Immature natural killer cell (primary cell): ENCODE measurements at regions not wholly inside any gene's neighbourhood (a gene's known extent, or its start where the extent isn't known, plus 50 kb on each side); places are given as distances from the start of the nearest gene placed in this dataset.

Source experiments
- DNase-seq, 3 donors: peaks; one replicate each; pipeline ENCODE4 v3.0.0; 2022; ENCODE audit warnings: mixed read lengths in 1 of 3
- H3K27ac Mint-ChIP-seq, 6 donors: one replicate each; pipeline ENCODE4 v1.8.0; 2020; ENCODE audit warnings: mixed read lengths in 6 of 6, mild to moderate bottlenecking in 5 of 6, inconsistent platforms in 4 of 6, moderate library complexity in 3 of 6
- H3K27me3 Mint-ChIP-seq, 3 donors: one replicate each; pipeline ENCODE4 v1.8.0; 2020 to 2021; ENCODE audit warnings: low read depth in 3 of 3, mild to moderate bottlenecking in 3 of 3, mixed read lengths in 3 of 3, moderate library complexity in 3 of 3, inconsistent platforms in 1 of 3
- H3K36me3 Mint-ChIP-seq, 3 donors: one replicate each; pipeline ENCODE4 v1.8.0; 2020; ENCODE audit warnings: mixed read lengths in 3 of 3, inconsistent platforms in 2 of 3, mild to moderate bottlenecking in 2 of 3
- H3K4me1 Mint-ChIP-seq, 2 donors: one replicate each; pipeline ENCODE4 v1.8.0; 2020; ENCODE audit warnings: inconsistent platforms in 2 of 2, mild to moderate bottlenecking in 2 of 2, mixed read lengths in 2 of 2, moderate library complexity in 1 of 2
- H3K4me3 Mint-ChIP-seq, 5 donors: one replicate each; pipeline ENCODE4 v1.8.0; 2020; ENCODE audit warnings: mild to moderate bottlenecking in 5 of 5, mixed read lengths in 5 of 5, inconsistent platforms in 3 of 5, moderate library complexity in 3 of 5
- H3K9me3 Mint-ChIP-seq, 6 donors: one replicate each; pipeline ENCODE4 v1.8.0; 2020; ENCODE audit warnings: mild to moderate bottlenecking in 6 of 6, mixed read lengths in 6 of 6, inconsistent platforms in 4 of 6, moderate library complexity in 3 of 6

DNA sequence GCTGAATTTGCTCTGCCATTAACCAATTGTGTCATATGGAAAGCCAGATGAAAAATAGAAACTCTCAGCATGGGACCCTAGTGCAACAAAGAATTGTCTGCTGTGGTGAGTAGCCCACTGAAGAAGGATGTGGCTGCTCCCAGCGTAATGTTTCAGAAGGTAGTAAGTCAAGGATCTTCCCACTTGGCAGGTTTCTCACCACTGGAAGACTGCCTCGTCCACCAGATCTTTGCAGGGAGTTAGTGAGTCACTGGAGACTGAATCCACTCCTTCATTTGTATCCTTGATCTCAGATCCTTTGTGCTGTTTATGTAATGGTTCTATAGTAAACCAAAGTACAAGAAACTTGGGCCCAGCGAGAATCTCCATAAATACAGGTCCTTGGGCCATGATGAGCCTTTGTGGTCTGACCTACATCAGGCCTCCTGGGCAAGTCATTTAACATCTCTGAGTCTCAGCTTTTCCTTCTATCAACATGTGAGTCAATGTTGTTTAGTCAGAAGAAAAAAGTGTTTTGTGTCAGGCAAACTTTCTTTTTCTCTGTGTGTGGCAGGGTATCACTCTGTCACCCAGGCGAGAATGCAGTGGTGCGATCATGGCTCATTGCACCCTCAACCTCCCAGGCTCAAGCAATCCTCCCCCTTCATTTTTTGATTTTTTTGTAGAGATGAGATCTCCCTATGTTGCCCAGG is 78.0 kb upstream of the CCDC160 start:
- H3K9me3 Mint-ChIP-seq = no peaks in the 10 kb centered on the region
- H3K27ac Mint-ChIP-seq = peak overlapping the region in 1 of 6 donors; percentile 43
- H3K4me3 Mint-ChIP-seq = no peak overlapping the region
- H3K4me1 Mint-ChIP-seq = peaks cover 3 to 10% of the 10 kb centered on the region in 2 donors
- H3K27me3 Mint-ChIP-seq = peaks cover 0 to 3% (median 0%) of the 10 kb centered on the region in 3 donors
- H3K36me3 Mint-ChIP-seq = peaks cover 0 to 3% (median 0%) of the 10 kb centered on the region in 3 donors
- DNase-seq = no peak

DNA sequence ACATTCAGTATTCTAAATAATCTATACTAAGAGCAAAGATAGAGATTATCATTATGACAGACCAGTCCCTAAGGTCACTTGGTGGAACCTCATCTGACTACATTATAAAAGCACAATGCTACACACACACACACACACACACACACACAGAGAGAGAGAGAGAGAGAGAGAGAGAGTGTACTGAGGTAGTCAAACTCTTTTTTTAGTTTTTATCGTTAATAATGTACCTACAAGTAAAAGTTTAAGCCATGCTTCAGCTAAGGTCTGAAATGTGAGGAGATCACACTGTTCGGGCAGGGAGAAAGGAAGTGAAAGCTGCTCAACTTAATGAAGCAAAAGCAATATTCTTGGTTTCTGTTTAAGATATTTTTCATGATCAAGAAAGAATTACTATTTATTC is 75.8 kb upstream of the CCDC160 start:
- no peak for DNase-seq
- peaks cover 0 to 6% (median 0%) of the 10 kb centered on the region in 3 donors for H3K36me3 Mint-ChIP-seq
- H3K4me3 Mint-ChIP-seq = peak overlapping the region in 1 of 5 donors; percentile 68
- peaks cover 0 to 2% (median 0%) of the 10 kb centered on the region in 6 donors for H3K9me3 Mint-ChIP-seq
- peak overlapping the region in 1 of 6 donors; percentile 6 for H3K27ac Mint-ChIP-seq
- H3K4me1 Mint-ChIP-seq = peaks cover 3 to 10% of the 10 kb centered on the region in 2 donors
- H3K27me3 Mint-ChIP-seq = peaks cover 0 to 3% (median 3%) of the 10 kb centered on the region in 3 donors

DNA sequence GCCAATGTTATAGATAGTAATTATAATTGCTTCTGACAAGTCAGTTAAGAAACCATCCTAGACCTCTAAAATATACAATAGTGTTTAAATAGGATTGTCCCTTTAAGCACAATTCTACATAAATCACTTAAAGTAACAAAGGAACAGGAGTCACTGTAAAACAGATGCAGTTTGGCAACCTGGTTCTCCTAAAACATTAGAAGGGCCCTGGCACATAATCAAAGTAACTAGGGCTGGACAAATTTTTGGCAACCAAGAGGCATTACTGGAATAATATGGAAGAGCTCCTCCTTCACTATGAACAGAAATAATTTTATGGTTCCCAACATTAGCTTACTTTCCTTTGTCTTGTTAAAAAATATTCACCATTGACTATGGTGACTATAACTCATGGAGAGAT is 75.0 kb upstream of the CCDC160 start:
- H3K9me3 Mint-ChIP-seq = peaks cover 0 to 2% (median 0%) of the 10 kb centered on the region in 6 donors
- peaks cover 3 to 10% of the 10 kb centered on the region in 2 donors for H3K4me1 Mint-ChIP-seq
- no peak overlapping the region for H3K27ac Mint-ChIP-seq
- peaks cover 0 to 6% (median 0%) of the 10 kb centered on the region in 3 donors for H3K36me3 Mint-ChIP-seq
- peaks cover 3% of the 10 kb centered on the region in 3 donors for H3K27me3 Mint-ChIP-seq
- DNase-seq = no peak
- H3K4me3 Mint-ChIP-seq = no peak overlapping the region

DNA sequence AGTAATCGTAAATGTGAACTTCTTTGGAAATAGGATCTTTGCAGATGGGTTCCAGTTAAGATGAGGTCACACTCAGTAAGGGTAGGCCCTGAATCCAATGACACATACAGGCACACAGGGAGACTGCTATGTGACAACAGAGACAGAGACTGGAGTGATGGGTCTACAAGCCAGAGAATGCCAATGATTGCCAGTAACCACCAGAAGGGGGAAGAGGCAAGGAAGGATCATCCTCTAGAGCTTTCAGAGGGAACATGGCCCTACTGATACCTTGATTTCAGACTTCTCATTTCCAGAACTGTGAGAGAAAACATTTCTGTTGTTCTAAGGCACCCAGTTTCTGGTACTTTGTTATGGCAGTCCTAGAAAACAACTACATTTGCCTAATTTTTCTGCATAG is 73.1 kb upstream of the CCDC160 start:
- Mint-ChIP-seq H3K9me3 (peaks cover 0 to 2% (median 0%) of the 10 kb centered on the region in 6 donors), H3K27ac (no peak overlapping the region), H3K27me3 (peaks cover 3% of the 10 kb centered on the region in 3 donors), H3K4me3 (no peak overlapping the region), H3K4me1 (peaks cover 7 to 17% of the 10 kb centered on the region in 2 donors), H3K36me3 (peaks cover 0 to 10% (median 0%) of the 10 kb centered on the region in 3 donors)
- DNase-seq = no peak

DNA sequence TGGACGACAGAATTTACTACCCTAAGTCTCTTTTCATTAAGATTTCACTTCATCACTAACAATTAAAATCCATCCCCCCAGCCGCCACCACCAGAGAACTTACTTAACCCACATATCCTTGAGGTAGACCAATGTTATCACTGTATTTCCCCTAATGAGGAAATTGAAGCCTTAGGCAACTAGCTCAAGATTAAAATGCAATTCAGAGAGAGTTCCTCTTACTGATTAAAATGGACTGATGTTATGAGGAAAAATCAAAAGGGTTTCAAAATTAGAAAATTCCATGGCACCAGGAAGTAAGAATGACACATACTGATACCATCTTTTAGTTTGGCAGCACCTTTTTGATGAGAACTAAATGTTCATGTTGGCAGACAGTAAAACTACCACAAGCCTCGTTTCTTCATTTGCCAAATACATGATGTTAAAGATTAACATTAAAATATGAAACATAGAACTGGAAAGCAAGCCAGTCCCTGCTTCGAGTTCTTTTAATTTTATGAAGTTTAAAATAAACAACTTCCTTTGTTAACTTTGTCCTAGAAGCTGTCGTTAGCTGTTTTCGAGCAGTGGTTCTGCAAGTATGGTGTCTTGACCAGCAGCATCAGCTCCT is 69.3 kb upstream of the CCDC160 start:
- Mint-ChIP-seq H3K4me3 (peak overlapping the region in 1 of 5 donors; percentile 4), H3K27me3 (peaks cover 3 to 6% (median 5%) of the 10 kb centered on the region in 3 donors), H3K36me3 (peaks cover 0 to 7% (median 0%) of the 10 kb centered on the region in 3 donors), H3K9me3 (peaks cover 0 to 2% (median 0%) of the 10 kb centered on the region in 6 donors), H3K4me1 (peaks cover 6 to 13% of the 10 kb centered on the region in 2 donors), H3K27ac (peak overlapping the region in 1 of 6 donors; percentile 1)
- no peak for DNase-seq

DNA sequence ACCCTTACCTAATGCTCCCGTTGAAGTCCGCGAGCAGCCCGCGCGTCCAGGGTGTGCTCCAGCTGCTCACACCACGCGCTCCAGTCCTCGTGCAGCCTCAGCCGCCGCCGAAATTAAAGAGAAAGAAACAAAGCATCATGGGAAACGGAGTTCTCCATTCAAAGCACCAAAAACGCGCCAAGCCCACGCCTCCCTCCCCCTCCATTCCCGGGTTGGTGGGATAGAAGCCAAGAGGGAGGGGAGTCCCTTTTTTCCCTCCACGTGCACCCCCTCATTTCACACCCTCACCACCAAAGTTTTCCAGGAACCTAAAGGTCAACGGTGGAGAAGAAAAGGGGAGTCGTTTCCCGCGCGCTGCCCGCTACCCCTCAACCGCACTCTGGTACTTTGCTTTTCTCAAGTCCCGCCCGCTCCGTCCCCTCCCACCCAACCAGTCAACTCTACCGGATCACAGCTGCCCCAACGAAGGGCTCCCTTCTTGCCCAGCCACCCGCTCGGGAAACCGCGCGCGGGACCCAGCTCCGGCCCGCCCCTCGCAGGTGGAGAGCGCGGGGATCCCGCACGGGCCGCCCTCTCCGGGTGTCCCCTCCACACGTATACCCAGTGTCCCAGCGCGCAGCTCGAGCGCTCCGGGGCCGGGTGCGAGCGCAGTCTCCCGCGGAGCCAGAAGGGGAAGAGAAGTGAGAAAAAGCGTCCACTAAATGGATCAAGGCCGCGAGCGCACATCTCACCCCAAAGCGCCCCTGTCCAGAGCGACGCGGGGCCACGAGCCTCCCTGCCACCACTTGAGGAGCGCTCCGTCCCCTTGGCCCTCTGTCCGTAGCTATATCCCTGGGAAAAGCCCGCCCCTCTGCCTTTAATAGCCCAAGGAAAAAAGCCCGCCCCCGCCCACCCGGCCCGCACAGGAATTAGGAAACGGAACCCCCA is 65.1 kb upstream of the CCDC160 start:
- H3K4me3 Mint-ChIP-seq = peak overlapping the region; percentile 93 to 95 (median 94)
- H3K9me3 Mint-ChIP-seq = peaks cover 0 to 2% (median 0%) of the 10 kb centered on the region in 6 donors
- DNase-seq = peak; percentile 32 to 43 (median 35)
- H3K4me1 Mint-ChIP-seq = peaks cover 20 to 34% of the 10 kb centered on the region in 2 donors
- peaks cover 2 to 10% (median 4%) of the 10 kb centered on the region in 3 donors for H3K27me3 Mint-ChIP-seq
- H3K36me3 Mint-ChIP-seq = peaks cover 0 to 4% (median 0%) of the 10 kb centered on the region in 3 donors
- peak overlapping the region in 5 of 6 donors; percentile 64 to 83 (median 73) for H3K27ac Mint-ChIP-seq

DNA sequence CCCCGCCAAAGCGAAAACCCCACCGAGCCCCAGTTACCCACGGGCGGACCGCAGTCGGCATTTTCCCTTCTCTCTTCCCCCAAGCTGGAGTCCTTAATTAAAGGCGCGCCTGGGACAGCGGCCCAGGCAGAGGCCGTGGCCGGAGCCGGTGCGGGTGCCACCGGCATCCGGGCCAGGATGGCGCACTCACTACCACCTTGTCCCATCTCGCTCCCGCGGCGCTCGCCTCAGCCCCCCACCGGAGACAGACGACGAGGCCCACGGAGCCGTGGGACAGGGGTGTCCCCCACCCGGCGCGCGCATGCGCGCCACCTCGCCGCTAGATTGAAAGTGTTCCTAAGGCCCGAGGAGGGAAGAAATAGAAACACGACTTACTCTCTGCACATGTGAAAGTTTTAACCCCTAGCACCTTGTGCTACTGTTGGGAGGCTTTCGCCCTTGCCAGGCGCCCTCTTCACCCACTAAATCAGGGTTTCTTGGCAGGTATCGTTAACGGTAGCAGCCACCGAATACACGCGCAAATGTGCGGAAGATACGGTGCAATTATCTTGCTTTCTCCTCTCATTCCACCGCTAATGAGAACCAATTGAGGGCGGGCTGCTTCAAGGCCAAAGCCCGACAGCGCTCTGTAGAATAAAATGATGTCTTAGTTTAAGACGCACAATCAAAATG is 64.3 kb upstream of the CCDC160 start:
- peak overlapping the region; percentile 40 to 84 (median 75) for H3K27ac Mint-ChIP-seq
- peaks cover 0 to 2% (median 0%) of the 10 kb centered on the region in 6 donors for H3K9me3 Mint-ChIP-seq
- no peaks in the 10 kb centered on the region for H3K36me3 Mint-ChIP-seq
- peaks cover 16 to 28% of the 10 kb centered on the region in 2 donors for H3K4me1 Mint-ChIP-seq
- peak; percentile 40 to 49 (median 48) for DNase-seq
- H3K27me3 Mint-ChIP-seq = peaks cover 2 to 13% (median 4%) of the 10 kb centered on the region in 3 donors
- peak overlapping the region; percentile 93 to 95 (median 94) for H3K4me3 Mint-ChIP-seq

DNA sequence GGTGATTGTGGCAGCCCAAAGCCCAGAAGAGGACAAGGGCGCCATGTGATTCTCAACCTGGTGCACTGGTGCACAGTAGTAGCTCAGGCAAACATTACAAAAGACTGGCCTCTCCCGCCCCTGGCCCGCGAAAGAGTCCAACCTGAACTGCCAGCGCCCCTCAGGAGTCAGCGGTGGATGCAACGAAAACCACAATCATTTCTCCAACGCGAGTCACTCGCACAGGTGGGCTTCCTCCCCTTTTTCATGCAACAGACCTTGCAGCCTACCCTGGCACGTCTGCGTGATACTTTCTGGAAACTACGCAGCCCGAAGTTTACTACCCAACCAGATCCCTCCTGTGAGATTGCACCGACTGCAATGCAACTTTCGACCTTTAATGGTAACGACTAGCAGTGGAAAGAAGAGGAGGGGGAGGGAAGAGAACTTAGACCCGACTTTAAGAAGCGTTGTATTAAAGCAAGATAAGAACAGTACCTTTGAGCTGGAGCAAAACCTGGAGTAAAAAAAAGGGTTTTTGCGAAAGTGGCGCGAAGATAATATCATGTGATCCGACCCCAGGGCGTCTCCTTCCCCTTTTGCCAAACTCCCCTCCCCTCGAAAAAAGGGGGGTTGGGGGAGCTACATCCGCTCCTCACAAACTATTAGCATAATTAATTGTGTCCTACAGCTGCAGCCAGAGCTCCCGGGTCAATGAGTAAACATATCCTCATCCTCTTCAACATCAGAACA is 63.3 kb upstream of the CCDC160 start:
- peak overlapping the region in 4 of 6 donors; percentile 21 to 66 (median 46) for H3K27ac Mint-ChIP-seq
- no peaks in the 10 kb centered on the region for H3K36me3 Mint-ChIP-seq
- peaks cover 2 to 13% (median 4%) of the 10 kb centered on the region in 3 donors for H3K27me3 Mint-ChIP-seq
- H3K4me3 Mint-ChIP-seq = peak overlapping the region; percentile 93 to 95 (median 94)
- peak in 1 of 3 donors; percentile 14 for DNase-seq
- peaks cover 0 to 2% (median 0%) of the 10 kb centered on the region in 6 donors for H3K9me3 Mint-ChIP-seq
- peaks cover 16 to 26% of the 10 kb centered on the region in 2 donors for H3K4me1 Mint-ChIP-seq

DNA sequence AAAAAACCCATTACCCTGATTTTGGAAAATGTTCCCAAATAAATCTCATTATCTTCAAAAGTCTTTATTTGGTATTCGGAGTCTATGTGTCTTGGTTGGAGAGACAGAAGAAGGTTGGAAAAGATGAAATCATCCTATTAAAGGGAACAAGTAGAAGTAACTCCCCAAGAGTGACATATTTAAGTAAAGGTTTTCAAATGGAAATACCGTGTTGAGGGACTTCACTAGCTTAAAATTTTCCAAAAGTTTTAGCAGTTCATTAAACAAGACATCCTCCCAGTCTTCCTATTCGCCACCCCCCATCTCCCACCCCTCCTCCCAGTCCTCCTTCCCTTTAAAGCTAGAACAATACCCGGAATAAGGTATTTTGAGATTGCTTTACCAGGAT is 62.7 kb upstream of the CCDC160 start:
- DNase-seq = no peak
- Mint-ChIP-seq H3K4me1 (peaks cover 16 to 26% of the 10 kb centered on the region in 2 donors), H3K27me3 (peaks cover 2 to 13% (median 4%) of the 10 kb centered on the region in 3 donors), H3K27ac (peak overlapping the region in 2 of 6 donors; percentile 21 to 51), H3K9me3 (peaks cover 0 to 2% (median 0%) of the 10 kb centered on the region in 6 donors), H3K4me3 (peak overlapping the region; percentile 93 to 95 (median 94)), H3K36me3 (no peaks in the 10 kb centered on the region)

DNA sequence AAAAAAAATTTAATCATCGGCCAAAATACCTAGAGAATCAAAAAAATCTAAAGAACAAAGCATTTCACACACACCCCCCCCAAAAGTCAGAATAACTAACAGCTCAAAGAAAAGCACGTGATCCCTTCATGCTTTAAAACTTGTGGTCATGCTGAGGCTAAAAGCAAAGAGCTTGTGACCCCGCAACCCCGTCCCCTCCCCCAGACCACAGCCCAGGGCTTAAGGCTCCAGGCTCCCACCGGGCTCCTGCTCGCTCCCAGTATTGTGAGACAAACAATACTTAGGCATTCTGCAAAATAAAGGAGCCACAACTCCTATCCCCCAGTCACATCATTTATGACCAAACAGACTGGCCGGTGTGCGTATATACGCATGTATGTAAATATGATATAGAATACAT is 62.1 kb upstream of the CCDC160 start:
- no peak for DNase-seq
- Mint-ChIP-seq H3K27ac (no peak overlapping the region), H3K27me3 (peaks cover 2 to 13% (median 4%) of the 10 kb centered on the region in 3 donors), H3K4me3 (peak overlapping the region in 2 of 5 donors; percentile 40 to 94), H3K36me3 (no peaks in the 10 kb centered on the region), H3K4me1 (peaks cover 16 to 26% of the 10 kb centered on the region in 2 donors), H3K9me3 (peaks cover 0 to 2% (median 0%) of the 10 kb centered on the region in 6 donors)

DNA sequence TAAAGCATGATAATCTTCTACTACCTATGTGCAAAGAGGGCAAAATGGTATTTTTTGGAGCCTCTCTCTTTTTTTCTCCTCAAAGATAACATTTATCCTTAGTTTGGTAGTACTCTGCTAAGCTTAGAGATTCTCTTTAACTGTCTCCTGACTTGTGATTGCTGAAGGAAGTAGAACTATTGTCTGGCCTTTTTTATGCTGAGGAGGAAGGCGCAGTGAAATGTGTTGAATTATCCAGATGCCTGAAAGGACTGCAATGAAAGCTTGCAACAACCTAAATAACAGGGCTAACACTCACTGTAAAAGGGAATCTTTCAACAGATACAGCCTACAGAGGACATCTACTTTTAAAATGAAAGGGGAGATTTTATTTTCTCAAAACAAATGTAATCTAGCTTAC is 59.5 kb upstream of the CCDC160 start:
- H3K27me3 Mint-ChIP-seq = peaks cover 2 to 20% (median 2%) of the 10 kb centered on the region in 3 donors
- peaks cover 0 to 2% (median 0%) of the 10 kb centered on the region in 6 donors for H3K9me3 Mint-ChIP-seq
- peaks cover 0 to 4% (median 0%) of the 10 kb centered on the region in 3 donors for H3K36me3 Mint-ChIP-seq
- no peak for DNase-seq
- H3K4me1 Mint-ChIP-seq = peaks cover 14 to 21% of the 10 kb centered on the region in 2 donors
- H3K27ac Mint-ChIP-seq = no peak overlapping the region
- H3K4me3 Mint-ChIP-seq = no peak overlapping the region

DNA sequence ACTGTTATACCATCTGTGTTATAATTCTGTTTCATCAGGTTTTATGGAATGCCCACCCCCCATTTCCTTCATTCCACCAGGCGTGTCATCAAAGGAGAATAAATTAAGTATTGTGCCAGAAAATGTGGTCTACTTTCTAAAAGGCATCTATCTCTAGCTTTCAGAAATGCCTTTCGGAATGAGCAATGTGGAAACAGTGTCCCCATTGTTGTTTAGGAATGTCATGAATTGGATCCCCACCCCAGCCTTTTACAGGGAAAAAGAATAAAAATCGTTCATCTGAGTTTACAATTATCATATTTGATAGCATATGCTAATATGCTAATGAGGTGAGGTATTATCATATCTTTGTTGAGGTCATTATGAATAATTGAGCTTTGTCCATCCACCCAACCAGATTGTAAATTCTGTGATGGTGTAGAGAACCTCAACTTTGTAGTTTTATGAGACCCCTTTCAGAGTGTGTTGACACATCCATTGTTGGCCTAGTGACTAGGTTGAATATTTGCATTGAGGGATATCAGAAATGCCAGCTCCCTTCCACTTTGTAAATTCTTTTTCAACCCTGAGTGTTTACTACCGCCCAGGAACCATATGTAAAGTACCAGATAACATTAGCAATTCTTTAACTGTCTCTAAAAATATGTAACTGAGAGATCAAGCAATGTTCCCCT is 56.2 kb upstream of the CCDC160 start:
- Mint-ChIP-seq H3K9me3 (no peaks in the 10 kb centered on the region), H3K36me3 (peaks cover 0 to 4% (median 0%) of the 10 kb centered on the region in 3 donors), H3K4me1 (peaks cover 18 to 24% of the 10 kb centered on the region in 2 donors), H3K27ac (no peak overlapping the region), H3K27me3 (peaks cover 0 to 19% (median 0%) of the 10 kb centered on the region in 3 donors), H3K4me3 (no peak overlapping the region)
- no peak for DNase-seq
